Activated gamma-delta T cell (primary cell): ENCODE measurements at regions not wholly inside any gene's neighbourhood (a gene's known extent, or its start where the extent isn't known, plus 50 kb on each side); places are given as distances from the start of the nearest gene placed in this dataset.

Experiments used
- DNase-seq: peaks from one replicate; lab custom pipeline; 2025; lab: John Stamatoyannopoulos, UW

- no peak for DNase-seq
Measured at GRCh38 chr2:64369706-64370105, 84.3 kb upstream of the LGALSL start.

- DNase-seq, result no peak
Measured at GRCh38 chr2:64371727-64372126, 82.2 kb upstream of the LGALSL start.

GRCh38 chr2:64374686-64375085 lies 79.3 kb upstream of the LGALSL start:
- no peak for DNase-seq

- no peak for DNase-seq
Measured at GRCh38 chr2:64376926-64377325, 77.0 kb upstream of the LGALSL start.

- no peak for DNase-seq
Measured at GRCh38 chr2:64379186-64379585, 74.8 kb upstream of the LGALSL start.

- no peak for DNase-seq
Measured at GRCh38 chr2:64380853-64381527, 73.0 kb upstream of the LGALSL start.

GRCh38 chr2:64383016-64383591 lies 70.9 kb upstream of the LGALSL start:
- DNase-seq, result no peak

GRCh38 chr2:64383881-64384280 lies 70.1 kb upstream of the LGALSL start:
- DNase-seq, result no peak

- no peak for DNase-seq
Measured at GRCh38 chr2:64386676-64387075, 67.3 kb upstream of the LGALSL start.

GRCh38 chr2:64390586-64390985 lies 63.4 kb upstream of the LGALSL start:
- DNase-seq, result no peak

- no peak for DNase-seq
Measured at GRCh38 chr2:64391424-64391823, 62.5 kb upstream of the LGALSL start.

- no peak for DNase-seq
Measured at GRCh38 chr2:64391940-64392339, 62.0 kb upstream of the LGALSL start.

- DNase-seq, result no peak
Measured at GRCh38 chr2:64392529-64392928, 61.4 kb upstream of the LGALSL start.

GRCh38 chr2:64393383-64394010 lies 60.5 kb upstream of the LGALSL start:
- no peak for DNase-seq

GRCh38 chr2:64394153-64394552 lies 59.8 kb upstream of the LGALSL start:
- no peak for DNase-seq

GRCh38 chr2:64396001-64396400 lies 58.0 kb upstream of the LGALSL start:
- DNase-seq, result no peak

GRCh38 chr2:64396551-64396950 lies 57.4 kb upstream of the LGALSL start:
- DNase-seq, result no peak

- DNase-seq, result no peak
Measured at GRCh38 chr2:64398516-64399129, 55.3 kb upstream of the LGALSL start.

- no peak for DNase-seq
Measured at GRCh38 chr2:64399521-64399920, 54.4 kb upstream of the LGALSL start.

- DNase-seq, result no peak
Measured at GRCh38 chr2:64400105-64400728, 53.7 kb upstream of the LGALSL start.

GRCh38 chr2:64400733-64401528 lies 53.0 kb upstream of the LGALSL start:
- no peak for DNase-seq

GRCh38 chr2:64401529-64401880 lies 52.5 kb upstream of the LGALSL start:
- no peak for DNase-seq
